HL-60 (cell line): ENCODE measurements at regions not wholly inside any gene's neighbourhood (a gene's known extent, or its start where the extent isn't known, plus 50 kb on each side); places are given as distances from the start of the nearest gene placed in this dataset.
A peak's percentile ranks its signal among the peaks of the same experiment; 100 is the strongest.

ENCODE experiments used
- DNase-seq, 2 experiments: peaks; one replicate each; pipeline ENCODE4 v3.0.0-alpha.2; 2010 to 2020; ENCODE audit warnings: low read depth in 1 of 2, low spot score in 1 of 2
- H3K27ac ChIP-seq: fragments of 250-450 bp; sonication (Bioruptor Pico); replicated peaks from 2 replicates; pipeline ENCODE4 v1.5.1; 2020; ENCODE audit warnings: mild to moderate bottlenecking, moderate library complexity
- H3K27me3 ChIP-seq: fragments of 250-450 bp; sonication (Bioruptor Pico); 2 replicates; pipeline ENCODE4 v1.5.1; 2021; ENCODE audit warnings: mild to moderate bottlenecking, moderate library complexity; ENCODE audit not compliant: insufficient read depth, poor library complexity, severe bottlenecking
- H3K4me3 ChIP-seq: replicated peaks from 2 replicates; pipeline ENCODE4 v1.5.1; 2011; ENCODE audit warnings: mild to moderate bottlenecking, control low read depth, low read length; ENCODE audit not compliant: insufficient read depth
- GABPA ChIP-seq: IDR thresholded peaks from 2 replicates; pipeline ENCODE4 v1.6.1; 2012; ENCODE audit warnings: low read depth
- POLR2AphosphoS5 ChIP-seq: IDR thresholded peaks from 2 replicates; pipeline ENCODE4 v1.6.1; 2012; ENCODE audit warnings: low read depth
- SPI1 ChIP-seq: IDR thresholded peaks from 2 replicates; pipeline ENCODE4 v1.6.1; 2012; ENCODE audit warnings: low read depth, mild to moderate bottlenecking, borderline replicate concordance
- TF ChIP-seq, protein P1 (sequence below): IDR thresholded peaks from 2 replicates; pipeline ENCODE4 v1.6.1; 2012; ENCODE audit warnings: low read depth; ENCODE audit not compliant: insufficient replicate concordance
- TF ChIP-seq, protein P2 (sequence below): IDR thresholded peaks from one replicate; pipeline ENCODE4 v1.5.1; 2011; ENCODE audit warnings: low read length, control low read depth, inconsistent platforms; ENCODE audit not compliant: insufficient read depth

DNA sequence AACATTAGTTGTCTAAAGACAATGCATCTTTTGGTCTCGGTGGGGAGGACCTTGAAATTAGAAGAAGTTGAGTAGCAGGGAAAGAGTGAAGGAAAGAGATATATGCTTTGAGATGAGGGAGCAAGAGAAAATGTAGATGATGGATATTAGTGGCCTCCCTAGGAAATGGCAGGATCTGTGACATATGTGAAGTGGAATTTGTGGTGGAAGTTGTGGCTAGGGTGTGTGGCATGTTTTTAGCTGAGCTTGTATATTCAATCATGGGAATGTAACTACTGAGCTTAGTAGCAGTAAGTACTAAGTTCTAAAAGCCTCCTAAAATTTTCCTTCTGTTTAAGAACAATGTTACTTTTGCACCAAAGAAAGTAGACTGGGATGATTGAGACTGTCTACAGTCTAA is 382.8 kb upstream of the CTSO start:
- H3K27ac ChIP-seq, result no peak overlapping the region
- no peak overlapping the region for H3K4me3 ChIP-seq
- no peak for TF ChIP-seq SPI1
- no peak for TF ChIP-seq GABPA
- TF ChIP-seq, protein P1, sequence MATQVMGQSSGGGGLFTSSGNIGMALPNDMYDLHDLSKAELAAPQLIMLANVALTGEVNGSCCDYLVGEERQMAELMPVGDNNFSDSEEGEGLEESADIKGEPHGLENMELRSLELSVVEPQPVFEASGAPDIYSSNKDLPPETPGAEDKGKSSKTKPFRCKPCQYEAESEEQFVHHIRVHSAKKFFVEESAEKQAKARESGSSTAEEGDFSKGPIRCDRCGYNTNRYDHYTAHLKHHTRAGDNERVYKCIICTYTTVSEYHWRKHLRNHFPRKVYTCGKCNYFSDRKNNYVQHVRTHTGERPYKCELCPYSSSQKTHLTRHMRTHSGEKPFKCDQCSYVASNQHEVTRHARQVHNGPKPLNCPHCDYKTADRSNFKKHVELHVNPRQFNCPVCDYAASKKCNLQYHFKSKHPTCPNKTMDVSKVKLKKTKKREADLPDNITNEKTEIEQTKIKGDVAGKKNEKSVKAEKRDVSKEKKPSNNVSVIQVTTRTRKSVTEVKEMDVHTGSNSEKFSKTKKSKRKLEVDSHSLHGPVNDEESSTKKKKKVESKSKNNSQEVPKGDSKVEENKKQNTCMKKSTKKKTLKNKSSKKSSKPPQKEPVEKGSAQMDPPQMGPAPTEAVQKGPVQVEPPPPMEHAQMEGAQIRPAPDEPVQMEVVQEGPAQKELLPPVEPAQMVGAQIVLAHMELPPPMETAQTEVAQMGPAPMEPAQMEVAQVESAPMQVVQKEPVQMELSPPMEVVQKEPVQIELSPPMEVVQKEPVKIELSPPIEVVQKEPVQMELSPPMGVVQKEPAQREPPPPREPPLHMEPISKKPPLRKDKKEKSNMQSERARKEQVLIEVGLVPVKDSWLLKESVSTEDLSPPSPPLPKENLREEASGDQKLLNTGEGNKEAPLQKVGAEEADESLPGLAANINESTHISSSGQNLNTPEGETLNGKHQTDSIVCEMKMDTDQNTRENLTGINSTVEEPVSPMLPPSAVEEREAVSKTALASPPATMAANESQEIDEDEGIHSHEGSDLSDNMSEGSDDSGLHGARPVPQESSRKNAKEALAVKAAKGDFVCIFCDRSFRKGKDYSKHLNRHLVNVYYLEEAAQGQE, result no peak
- no peak for TF ChIP-seq POLR2AphosphoS5
- TF ChIP-seq, protein P2, sequence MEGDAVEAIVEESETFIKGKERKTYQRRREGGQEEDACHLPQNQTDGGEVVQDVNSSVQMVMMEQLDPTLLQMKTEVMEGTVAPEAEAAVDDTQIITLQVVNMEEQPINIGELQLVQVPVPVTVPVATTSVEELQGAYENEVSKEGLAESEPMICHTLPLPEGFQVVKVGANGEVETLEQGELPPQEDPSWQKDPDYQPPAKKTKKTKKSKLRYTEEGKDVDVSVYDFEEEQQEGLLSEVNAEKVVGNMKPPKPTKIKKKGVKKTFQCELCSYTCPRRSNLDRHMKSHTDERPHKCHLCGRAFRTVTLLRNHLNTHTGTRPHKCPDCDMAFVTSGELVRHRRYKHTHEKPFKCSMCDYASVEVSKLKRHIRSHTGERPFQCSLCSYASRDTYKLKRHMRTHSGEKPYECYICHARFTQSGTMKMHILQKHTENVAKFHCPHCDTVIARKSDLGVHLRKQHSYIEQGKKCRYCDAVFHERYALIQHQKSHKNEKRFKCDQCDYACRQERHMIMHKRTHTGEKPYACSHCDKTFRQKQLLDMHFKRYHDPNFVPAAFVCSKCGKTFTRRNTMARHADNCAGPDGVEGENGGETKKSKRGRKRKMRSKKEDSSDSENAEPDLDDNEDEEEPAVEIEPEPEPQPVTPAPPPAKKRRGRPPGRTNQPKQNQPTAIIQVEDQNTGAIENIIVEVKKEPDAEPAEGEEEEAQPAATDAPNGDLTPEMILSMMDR, result no peak
- H3K27me3 ChIP-seq, result no peaks in the 10 kb centered on the region
- DNase-seq, result no peak

DNA sequence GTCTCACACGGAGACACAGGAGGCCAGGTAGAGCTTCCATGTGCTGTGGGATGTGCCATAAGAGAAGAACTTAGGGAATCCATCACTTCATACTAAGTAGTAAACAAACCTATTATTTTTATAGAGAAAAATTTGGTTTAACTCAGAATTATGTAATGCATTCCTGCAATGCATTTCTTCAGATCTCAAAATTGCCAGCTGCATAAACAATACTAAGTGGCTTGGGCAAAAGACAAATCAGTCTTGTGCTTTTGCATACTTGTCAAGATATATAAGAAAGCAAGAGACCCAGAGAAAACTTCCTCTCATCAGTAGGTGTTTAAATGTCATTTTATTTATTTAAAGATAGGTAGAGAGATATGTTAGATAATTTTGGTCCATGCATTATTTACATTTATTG is 382.1 kb upstream of the CTSO start:
- DNase-seq, result no peak
- H3K4me3 ChIP-seq, result no peak overlapping the region
- no peaks in the 10 kb centered on the region for H3K27me3 ChIP-seq
- no peak overlapping the region for H3K27ac ChIP-seq
- no peak for TF ChIP-seq SPI1
- no peak for TF ChIP-seq GABPA
- TF ChIP-seq, protein P1, result no peak
- TF ChIP-seq, protein P2, result no peak
- no peak for TF ChIP-seq POLR2AphosphoS5

DNA sequence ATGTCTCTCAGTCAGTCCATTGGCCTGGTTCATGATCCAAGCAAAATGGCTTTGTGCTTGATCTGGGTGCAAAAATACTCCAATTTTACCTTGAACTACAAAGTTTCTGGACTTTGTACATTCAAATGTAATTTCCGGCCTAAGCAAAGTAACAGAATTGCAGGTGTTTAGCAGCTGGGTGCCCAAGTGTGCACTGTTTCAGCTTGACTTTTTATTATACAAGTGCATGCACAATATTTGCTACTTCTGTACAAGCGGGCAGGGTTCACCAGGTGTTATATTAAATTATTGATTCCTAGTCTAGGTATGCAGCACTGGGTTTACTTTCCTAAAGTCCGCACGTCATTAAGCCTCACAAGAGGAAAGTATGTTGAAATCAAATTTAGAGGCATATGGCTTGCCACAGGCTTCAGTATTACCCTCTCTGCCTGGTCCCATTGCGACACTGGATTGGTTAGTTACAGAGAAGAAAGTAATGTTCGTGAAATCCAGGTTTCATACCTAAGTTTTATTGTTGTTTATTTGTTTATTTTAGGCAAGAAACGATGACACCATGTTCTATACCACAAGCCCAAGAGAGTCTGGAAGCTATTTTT is 376.9 kb upstream of the CTSO start:
- no peaks in the 10 kb centered on the region for H3K27me3 ChIP-seq
- no peak overlapping the region for H3K27ac ChIP-seq
- peak in 1 of 2 experiments; percentile 39 for DNase-seq
- no peak overlapping the region for H3K4me3 ChIP-seq
- TF ChIP-seq, protein P2, result no peak
- TF ChIP-seq GABPA (no peak), POLR2AphosphoS5 (no peak), SPI1 (no peak)
- TF ChIP-seq, protein P1, result no peak
